Mammary epithelial cell (primary cell): ENCODE measurements at regions not wholly inside any gene's neighbourhood (a gene's known extent, or its start where the extent isn't known, plus 50 kb on each side); places are given as distances from the start of the nearest gene placed in this dataset.

ENCODE experiments used
- EZH2 ChIP-seq: IDR thresholded peaks from 2 replicates; pipeline ENCODE4 v1.6.1; 2012; ENCODE audit warnings: low read length, inconsistent platforms, borderline replicate concordance
- TF ChIP-seq, protein P1 (sequence below), 2 donors: IDR thresholded peaks in 1 of 2; conservative IDR thresholded peaks in 1 of 2; 2 replicates each; pipeline ENCODE4 v1.5.1; 2011 to 2012; ENCODE audit warnings: inconsistent platforms in 2 of 2, low read length in 2 of 2, mild to moderate bottlenecking in 2 of 2, control low read depth in 1 of 2, low read depth in 1 of 2; ENCODE audit not compliant: insufficient read depth in 1 of 2; ENCODE audit errors: extremely low read depth in 1 of 2

DNA sequence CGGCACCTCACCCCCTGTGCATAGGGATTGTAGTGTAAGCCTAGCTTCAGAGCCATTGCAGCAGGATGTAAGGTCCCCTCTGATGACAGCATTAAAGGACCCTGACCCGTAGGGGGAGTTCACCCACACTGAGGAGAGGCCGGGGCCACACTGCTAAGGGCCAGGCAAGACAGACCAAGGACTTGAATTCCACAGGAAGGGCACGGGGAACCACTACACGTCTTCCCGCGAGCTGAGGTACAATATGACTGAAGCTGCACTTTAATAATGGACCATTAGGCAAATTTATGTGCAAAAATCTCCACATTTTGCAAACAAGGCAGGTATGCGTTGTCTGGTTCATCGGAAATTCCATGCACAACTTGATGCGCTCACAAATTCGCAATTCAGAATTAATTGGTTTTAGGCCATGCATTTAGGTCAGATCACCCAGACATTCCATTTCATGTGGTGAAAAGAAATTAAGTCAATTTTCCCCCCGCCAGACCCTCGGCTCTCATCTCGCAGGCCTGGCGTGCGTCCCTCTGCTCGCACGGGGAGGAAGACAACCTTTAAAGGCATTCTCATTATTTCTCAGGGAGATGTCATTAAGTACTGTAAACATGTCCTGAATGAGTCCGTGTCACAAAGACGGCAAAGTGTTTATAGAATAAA is 111.8 kb downstream of the FOXA2 start:
- TF ChIP-seq, protein P1, sequence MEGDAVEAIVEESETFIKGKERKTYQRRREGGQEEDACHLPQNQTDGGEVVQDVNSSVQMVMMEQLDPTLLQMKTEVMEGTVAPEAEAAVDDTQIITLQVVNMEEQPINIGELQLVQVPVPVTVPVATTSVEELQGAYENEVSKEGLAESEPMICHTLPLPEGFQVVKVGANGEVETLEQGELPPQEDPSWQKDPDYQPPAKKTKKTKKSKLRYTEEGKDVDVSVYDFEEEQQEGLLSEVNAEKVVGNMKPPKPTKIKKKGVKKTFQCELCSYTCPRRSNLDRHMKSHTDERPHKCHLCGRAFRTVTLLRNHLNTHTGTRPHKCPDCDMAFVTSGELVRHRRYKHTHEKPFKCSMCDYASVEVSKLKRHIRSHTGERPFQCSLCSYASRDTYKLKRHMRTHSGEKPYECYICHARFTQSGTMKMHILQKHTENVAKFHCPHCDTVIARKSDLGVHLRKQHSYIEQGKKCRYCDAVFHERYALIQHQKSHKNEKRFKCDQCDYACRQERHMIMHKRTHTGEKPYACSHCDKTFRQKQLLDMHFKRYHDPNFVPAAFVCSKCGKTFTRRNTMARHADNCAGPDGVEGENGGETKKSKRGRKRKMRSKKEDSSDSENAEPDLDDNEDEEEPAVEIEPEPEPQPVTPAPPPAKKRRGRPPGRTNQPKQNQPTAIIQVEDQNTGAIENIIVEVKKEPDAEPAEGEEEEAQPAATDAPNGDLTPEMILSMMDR (conservative IDR thresholded peaks at IDR 0.05 in 1 of 2, IDR thresholded peaks at IDR 0.05 in 1 of 2; ENCODE audit: extremely low read depth in 1 of 2, insufficient read depth in 1 of 2, low read depth in 1 of 2, low read length in 2 of 2) = no peak
- TF ChIP-seq EZH2 = no peak
